ENCODE measurements at regions not wholly inside any gene's neighbourhood (a gene's known extent, or its start where the extent isn't known, plus 50 kb on each side); places are given as distances from the start of the nearest gene placed in this dataset.
"Not testable (repeated sequence)": the region's sequence is repeated elsewhere in the genome, so short reads cannot be mapped to it uniquely, and the experiment has no call there.

- Histone ChIP-seq H3K27me3 (ENCODE audit: control insufficient read depth, insufficient read depth, low read length) (no peaks in the 10 kb centered on the region), H3K36me3 (ENCODE audit: control insufficient read depth, insufficient read depth, low read length) (no peaks in the 10 kb centered on the region; the same call in 1 of the 2 replicates), H3K4me3 (ENCODE audit: low read depth, low read length) (no peak overlapping the region), H3K9ac (ENCODE audit: low read length) (no peak overlapping the region), H3K4me1 (ENCODE audit: control insufficient read depth, insufficient read depth, low read length) (no peaks in the 10 kb centered on the region), H3K27ac (ENCODE audit: low read depth, low read length) (no peak overlapping the region), H3K9me3 (ENCODE audit: control insufficient read depth, insufficient read depth, low read depth, low read length) (peaks cover 3% of the 10 kb centered on the region; the same call in 1 of the 2 replicates)
These were observed 118.7 kb upstream of the PPM1J start for GRCh38 chr1:112833806-112834205.

GRCh38 chr1:112832259-112832658 lies 117.1 kb upstream of the PPM1J start:
- not testable (repeated sequence) for H3K9ac ChIP-seq (ENCODE audit: low read length); H3K9me3 ChIP-seq (ENCODE audit: control insufficient read depth, insufficient read depth, low read depth, low read length); H3K36me3 ChIP-seq (ENCODE audit: control insufficient read depth, insufficient read depth, low read length); H3K27ac ChIP-seq (ENCODE audit: low read depth, low read length); H3K4me3 ChIP-seq (ENCODE audit: low read depth, low read length); H3K4me1 ChIP-seq (ENCODE audit: control insufficient read depth, insufficient read depth, low read length); H3K27me3 ChIP-seq (ENCODE audit: control insufficient read depth, insufficient read depth, low read length)

DNA sequence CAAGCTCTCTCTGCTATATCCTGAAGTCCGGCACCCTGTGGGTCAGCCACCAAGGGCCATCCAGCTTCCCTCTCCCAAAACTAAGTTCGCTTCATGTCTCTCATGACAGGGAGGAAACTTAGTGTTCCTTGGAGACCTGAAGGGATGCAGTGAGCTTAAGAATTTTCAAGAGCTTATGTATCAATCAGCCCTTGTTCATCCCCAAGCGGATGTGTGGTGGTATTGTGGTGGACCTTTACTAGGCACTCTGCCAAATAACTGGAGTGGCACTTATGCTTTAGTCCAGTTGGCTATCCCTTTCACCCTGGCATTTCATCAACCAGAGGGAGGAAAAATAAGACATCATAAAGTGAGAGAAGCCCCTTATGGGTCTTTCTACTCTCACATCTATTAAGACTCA lies 114.6 kb upstream of the PPM1J start:
- H3K27me3 ChIP-seq (ENCODE audit: control insufficient read depth, insufficient read depth, low read length); H3K27ac ChIP-seq (ENCODE audit: low read depth, low read length); H3K9me3 ChIP-seq (ENCODE audit: control insufficient read depth, insufficient read depth, low read depth, low read length); H3K9ac ChIP-seq (ENCODE audit: low read length); H3K4me3 ChIP-seq (ENCODE audit: low read depth, low read length); H3K36me3 ChIP-seq (ENCODE audit: control insufficient read depth, insufficient read depth, low read length): not testable (repeated sequence)
- peaks cover 24% of the 10 kb centered on the region for H3K4me1 ChIP-seq (ENCODE audit: control insufficient read depth, insufficient read depth, low read length)

DNA sequence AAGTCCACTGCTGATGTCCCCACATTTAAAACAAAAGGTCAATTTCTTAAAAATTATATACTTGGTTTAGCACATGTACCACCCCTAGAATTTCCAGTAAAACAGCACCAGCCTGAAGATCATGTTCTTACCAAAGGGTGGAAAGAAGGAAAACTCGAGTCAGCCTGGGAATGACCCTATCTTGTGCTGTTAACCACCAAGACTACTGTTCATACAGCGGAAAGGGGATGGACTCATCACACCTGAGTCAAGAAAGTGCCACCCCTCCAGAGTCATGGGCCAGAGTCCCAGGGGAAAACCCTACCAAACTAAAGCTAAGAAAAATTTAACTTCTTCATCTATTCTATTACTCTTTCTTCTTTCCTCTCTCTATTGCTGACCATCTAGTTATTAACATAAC lies 113.6 kb upstream of the PPM1J start:
- no peak overlapping the region for H3K27ac ChIP-seq (ENCODE audit: low read depth, low read length)
- H3K9me3 ChIP-seq (ENCODE audit: control insufficient read depth, insufficient read depth, low read depth, low read length): peaks cover 3% of the 10 kb centered on the region; the same call in 1 of the 2 replicates
- no peaks in the 10 kb centered on the region for H3K27me3 ChIP-seq (ENCODE audit: control insufficient read depth, insufficient read depth, low read length)
- H3K9ac ChIP-seq (ENCODE audit: low read length): no peak overlapping the region
- H3K4me1 ChIP-seq (ENCODE audit: control insufficient read depth, insufficient read depth, low read length): peaks cover 26% of the 10 kb centered on the region
- H3K36me3 ChIP-seq (ENCODE audit: control insufficient read depth, insufficient read depth, low read length): peaks cover 8% of the 10 kb centered on the region
- H3K4me3 ChIP-seq (ENCODE audit: low read depth, low read length): no peak overlapping the region

DNA sequence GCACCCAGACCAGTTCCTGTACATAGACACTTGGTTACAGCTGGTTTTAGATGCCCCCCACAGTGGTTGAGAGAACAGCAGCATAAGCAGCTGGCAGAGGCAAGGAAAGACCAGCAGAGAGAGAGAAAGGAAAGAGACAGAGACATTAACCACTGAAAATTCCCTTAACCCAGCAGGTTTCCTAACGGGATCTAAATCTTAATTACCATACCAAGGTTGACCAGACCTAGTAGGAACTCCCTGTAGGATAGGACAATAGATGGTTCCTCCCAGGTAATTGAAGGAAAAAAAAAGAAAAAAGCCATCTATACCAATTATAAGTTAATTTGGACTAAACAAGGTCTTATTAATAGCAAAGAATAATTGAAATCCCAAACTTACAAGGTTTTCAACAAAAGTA lies 112.3 kb upstream of the PPM1J start:
- H3K9ac ChIP-seq (ENCODE audit: low read length): peak overlapping the region; percentile 72
- not testable (repeated sequence) for H3K27me3 ChIP-seq (ENCODE audit: control insufficient read depth, insufficient read depth, low read length); H3K9me3 ChIP-seq (ENCODE audit: control insufficient read depth, insufficient read depth, low read depth, low read length)
- 0 out of 2 replicates have a peak overlapping the region, but pooled peaks have one; percentile 77 for H3K27ac ChIP-seq (ENCODE audit: low read depth, low read length)
- peak overlapping the region; percentile 37; the same call in 1 of the 2 replicates for H3K4me3 ChIP-seq (ENCODE audit: low read depth, low read length)
- H3K4me1 ChIP-seq (ENCODE audit: control insufficient read depth, insufficient read depth, low read length): peaks cover 33% of the 10 kb centered on the region
- H3K36me3 ChIP-seq (ENCODE audit: control insufficient read depth, insufficient read depth, low read length): peaks cover 20% of the 10 kb centered on the region

DNA sequence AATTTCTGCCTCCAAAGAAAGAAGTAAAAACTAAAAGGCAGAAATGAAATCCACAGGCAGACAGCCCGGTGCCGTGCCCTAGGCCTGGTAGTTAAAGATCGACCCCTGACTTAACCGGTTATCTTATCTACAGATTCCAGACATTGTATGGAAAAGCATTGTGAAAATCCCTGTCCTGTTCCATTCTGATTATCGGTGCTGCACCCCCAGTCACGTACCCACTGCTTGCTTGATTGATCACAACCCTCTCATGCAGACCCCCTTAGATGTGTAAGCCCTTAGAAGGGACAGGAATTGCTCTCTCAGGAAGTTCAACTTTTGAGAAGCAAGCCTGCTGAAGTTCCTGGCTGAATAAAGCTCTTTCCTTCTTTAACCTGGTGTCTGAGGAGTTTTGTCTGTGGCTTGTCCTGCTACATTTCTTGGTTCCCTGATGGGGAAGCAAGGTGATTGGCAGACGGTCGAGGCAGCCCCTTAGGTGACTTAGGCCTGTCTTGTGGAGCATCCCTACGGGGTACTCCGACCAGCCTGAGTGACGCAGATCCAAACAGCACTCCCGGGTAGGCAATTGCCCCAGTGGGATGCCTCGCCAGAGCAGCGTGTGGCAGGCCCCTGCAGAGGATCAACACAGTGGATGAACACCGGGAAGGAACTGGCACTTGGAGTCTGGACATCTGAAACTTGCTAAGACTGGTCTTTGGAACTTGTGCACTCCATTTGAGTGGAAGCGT lies 111.2 kb upstream of the PPM1J start:
- H3K27me3 ChIP-seq (ENCODE audit: control insufficient read depth, insufficient read depth, low read length): no peaks in the 10 kb centered on the region
- peak overlapping the region; percentile 37; the same call in 1 of the 2 replicates for H3K4me3 ChIP-seq (ENCODE audit: low read depth, low read length)
- no peaks in the 10 kb centered on the region; the same call in 1 of the 2 replicates for H3K9me3 ChIP-seq (ENCODE audit: control insufficient read depth, insufficient read depth, low read depth, low read length)
- peaks cover 42% of the 10 kb centered on the region for H3K4me1 ChIP-seq (ENCODE audit: control insufficient read depth, insufficient read depth, low read length)
- H3K27ac ChIP-seq (ENCODE audit: low read depth, low read length): peak overlapping the region; percentile 77; the same call in 1 of the 2 replicates
- H3K36me3 ChIP-seq (ENCODE audit: control insufficient read depth, insufficient read depth, low read length): peaks cover 30% of the 10 kb centered on the region
- H3K9ac ChIP-seq (ENCODE audit: low read length): peak overlapping the region; percentile 72

- H3K9ac ChIP-seq (ENCODE audit: low read length): peak overlapping the region; percentile 91
- H3K36me3 ChIP-seq (ENCODE audit: control insufficient read depth, insufficient read depth, low read length): peaks cover 36% of the 10 kb centered on the region
- peak overlapping the region; percentile 59 for H3K4me3 ChIP-seq (ENCODE audit: low read depth, low read length)
- H3K9me3 ChIP-seq (ENCODE audit: control insufficient read depth, insufficient read depth, low read depth, low read length); H3K27me3 ChIP-seq (ENCODE audit: control insufficient read depth, insufficient read depth, low read length): not testable (repeated sequence)
- H3K27ac ChIP-seq (ENCODE audit: low read depth, low read length): peak overlapping the region; percentile 90; the same call in 1 of the 2 replicates
- peaks cover 49% of the 10 kb centered on the region for H3K4me1 ChIP-seq (ENCODE audit: control insufficient read depth, insufficient read depth, low read length)
These were observed 110.6 kb upstream of the PPM1J start for GRCh38 chr1:112825563-112826216.

DNA sequence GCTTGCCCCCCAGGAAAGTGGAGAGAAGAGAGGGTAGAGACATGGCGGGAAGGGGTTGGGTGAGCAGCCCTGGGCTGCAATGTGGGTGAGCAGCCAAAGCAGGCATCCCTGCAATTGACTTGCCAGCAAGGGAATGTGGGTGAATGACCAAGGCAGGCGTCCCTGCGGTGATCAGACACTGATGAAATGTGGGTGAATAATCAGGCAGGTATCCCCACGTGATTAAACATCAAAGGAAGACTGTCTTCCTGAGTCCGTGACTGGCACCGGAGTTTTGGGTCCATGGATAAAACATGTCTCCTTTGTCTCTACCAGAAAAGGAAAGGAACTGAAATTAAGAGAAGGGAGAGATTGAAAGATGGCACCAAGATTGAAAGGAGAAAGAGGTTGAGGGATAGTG lies 109.9 kb upstream of the PPM1J start:
- peaks cover 41% of the 10 kb centered on the region for H3K36me3 ChIP-seq (ENCODE audit: control insufficient read depth, insufficient read depth, low read length)
- H3K4me3 ChIP-seq (ENCODE audit: low read depth, low read length): peak overlapping the region; percentile 59
- peak overlapping the region; percentile 90; the same call in 1 of the 2 replicates for H3K27ac ChIP-seq (ENCODE audit: low read depth, low read length)
- peaks cover 55% of the 10 kb centered on the region for H3K4me1 ChIP-seq (ENCODE audit: control insufficient read depth, insufficient read depth, low read length)
- H3K9ac ChIP-seq (ENCODE audit: low read length): peak overlapping the region; percentile 91
- not testable (repeated sequence) for H3K27me3 ChIP-seq (ENCODE audit: control insufficient read depth, insufficient read depth, low read length); H3K9me3 ChIP-seq (ENCODE audit: control insufficient read depth, insufficient read depth, low read depth, low read length)

GRCh38 chr1:112821307-112822063 lies 106.4 kb upstream of the PPM1J start:
- Histone ChIP-seq H3K36me3 (ENCODE audit: control insufficient read depth, insufficient read depth, low read length) (peaks cover 53% of the 10 kb centered on the region), H3K9ac (ENCODE audit: low read length) (peak overlapping the region; percentile 65), H3K4me1 (ENCODE audit: control insufficient read depth, insufficient read depth, low read length) (peaks cover 64% of the 10 kb centered on the region), H3K4me3 (ENCODE audit: low read depth, low read length) (peak overlapping the region; percentile 42; the same call in 1 of the 2 replicates), H3K27ac (ENCODE audit: low read depth, low read length) (peak overlapping the region; percentile 87)
- H3K27me3 ChIP-seq (ENCODE audit: control insufficient read depth, insufficient read depth, low read length); H3K9me3 ChIP-seq (ENCODE audit: control insufficient read depth, insufficient read depth, low read depth, low read length): not testable (repeated sequence)

- peak overlapping the region; percentile 1; the same call in 1 of the 2 replicates for H3K4me3 ChIP-seq (ENCODE audit: low read depth, low read length)
- H3K9ac ChIP-seq (ENCODE audit: low read length): peak overlapping the region; percentile 79
- H3K4me1 ChIP-seq (ENCODE audit: control insufficient read depth, insufficient read depth, low read length): peaks cover 68% of the 10 kb centered on the region
- H3K27ac ChIP-seq (ENCODE audit: low read depth, low read length): peak overlapping the region; percentile 89
- H3K27me3 ChIP-seq (ENCODE audit: control insufficient read depth, insufficient read depth, low read length): no peaks in the 10 kb centered on the region
- H3K36me3 ChIP-seq (ENCODE audit: control insufficient read depth, insufficient read depth, low read length): peaks cover 60% of the 10 kb centered on the region
- no peaks in the 10 kb centered on the region for H3K9me3 ChIP-seq (ENCODE audit: control insufficient read depth, insufficient read depth, low read depth, low read length)
These were observed 104.0 kb upstream of the PPM1J start for GRCh38 chr1:112818990-112819689.
